ENCODE measurements at regions not wholly inside any gene's neighbourhood (a gene's known extent, or its start where the extent isn't known, plus 50 kb on each side); places are given as distances from the start of the nearest gene placed in this dataset.

GRCh38 chr10:118952493-118953295 lies 76.8 kb upstream of the NANOS1 start:
- Histone ChIP-seq H3K4me3 (ENCODE audit: extremely low read depth, insufficient read depth, low read length, poor library complexity, severe bottlenecking) (no peak overlapping the region), H3K27ac (ENCODE audit: low read depth, low read length, severe bottlenecking) (no peak overlapping the region), H3K4me1 (ENCODE audit: control insufficient read depth, insufficient read depth, low read length, poor library complexity, severe bottlenecking) (peaks cover 22% of the 10 kb centered on the region), H3K36me3 (ENCODE audit: control insufficient read depth, insufficient read depth, low read length) (no peaks in the 10 kb centered on the region), H3K9me3 (ENCODE audit: control insufficient read depth, low read length) (no peaks in the 10 kb centered on the region)
- WGBS, 2 experiments (ENCODE audit: insufficient coverage in 2 of 2): 92 to 96% methylated on average over 5 of the region's 5 CpGs

GRCh38 chr10:118953598-118954393 lies 75.7 kb upstream of the NANOS1 start:
- no peak overlapping the region for H3K4me3 ChIP-seq (ENCODE audit: extremely low read depth, insufficient read depth, low read length, poor library complexity, severe bottlenecking)
- no peak overlapping the region for H3K27ac ChIP-seq (ENCODE audit: low read depth, low read length, severe bottlenecking)
- no peaks in the 10 kb centered on the region for H3K36me3 ChIP-seq (ENCODE audit: control insufficient read depth, insufficient read depth, low read length)
- WGBS, 2 experiments (ENCODE audit: insufficient coverage in 2 of 2): 90 to 100% methylated on average over 1 to 2 of the region's 3 CpGs
- peaks cover 22% of the 10 kb centered on the region for H3K4me1 ChIP-seq (ENCODE audit: control insufficient read depth, insufficient read depth, low read length, poor library complexity, severe bottlenecking)
- H3K9me3 ChIP-seq (ENCODE audit: control insufficient read depth, low read length): no peaks in the 10 kb centered on the region

- no peaks in the 10 kb centered on the region for H3K9me3 ChIP-seq (ENCODE audit: control insufficient read depth, low read length)
- peaks cover 15% of the 10 kb centered on the region for H3K4me1 ChIP-seq (ENCODE audit: control insufficient read depth, insufficient read depth, low read length, poor library complexity, severe bottlenecking)
- WGBS, 2 experiments (ENCODE audit: insufficient coverage in 2 of 2): 88 to 89% methylated on average over 3 of the region's 3 CpGs
- no peak overlapping the region for H3K4me3 ChIP-seq (ENCODE audit: extremely low read depth, insufficient read depth, low read length, poor library complexity, severe bottlenecking)
- H3K36me3 ChIP-seq (ENCODE audit: control insufficient read depth, insufficient read depth, low read length): no peaks in the 10 kb centered on the region
- H3K27ac ChIP-seq (ENCODE audit: low read depth, low read length, severe bottlenecking): no peak overlapping the region
Measured at GRCh38 chr10:118955531-118955930, 74.0 kb upstream of the NANOS1 start.

- no peak overlapping the region for H3K4me3 ChIP-seq (ENCODE audit: extremely low read depth, insufficient read depth, low read length, poor library complexity, severe bottlenecking)
- H3K4me1 ChIP-seq (ENCODE audit: control insufficient read depth, insufficient read depth, low read length, poor library complexity, severe bottlenecking): peaks cover 9% of the 10 kb centered on the region
- H3K27ac ChIP-seq (ENCODE audit: low read depth, low read length, severe bottlenecking): no peak overlapping the region
- H3K9me3 ChIP-seq (ENCODE audit: control insufficient read depth, low read length): no peaks in the 10 kb centered on the region
- no peaks in the 10 kb centered on the region for H3K36me3 ChIP-seq (ENCODE audit: control insufficient read depth, insufficient read depth, low read length)
- 95 to 96% methylated on average over 4 of the region's 4 CpGs for WGBS, 2 experiments (ENCODE audit: insufficient coverage in 2 of 2)
Measured at GRCh38 chr10:118955951-118956801, 73.3 kb upstream of the NANOS1 start.

- H3K4me1 ChIP-seq (ENCODE audit: control insufficient read depth, insufficient read depth, low read length, poor library complexity, severe bottlenecking): peaks cover 9% of the 10 kb centered on the region
- no peaks in the 10 kb centered on the region for H3K36me3 ChIP-seq (ENCODE audit: control insufficient read depth, insufficient read depth, low read length)
- H3K27ac ChIP-seq (ENCODE audit: low read depth, low read length, severe bottlenecking): no peak overlapping the region
- no peaks in the 10 kb centered on the region for H3K9me3 ChIP-seq (ENCODE audit: control insufficient read depth, low read length)
- WGBS, 2 experiments (ENCODE audit: insufficient coverage in 2 of 2): 88 to 100% methylated on average over 2 to 3 of the region's 5 CpGs
- no peak overlapping the region for H3K4me3 ChIP-seq (ENCODE audit: extremely low read depth, insufficient read depth, low read length, poor library complexity, severe bottlenecking)
Measured at GRCh38 chr10:118956802-118957442, 72.6 kb upstream of the NANOS1 start.

- H3K27ac ChIP-seq (ENCODE audit: low read depth, low read length, severe bottlenecking): no peak overlapping the region
- no peaks in the 10 kb centered on the region for H3K9me3 ChIP-seq (ENCODE audit: control insufficient read depth, low read length)
- no peaks in the 10 kb centered on the region for H3K36me3 ChIP-seq (ENCODE audit: control insufficient read depth, insufficient read depth, low read length)
- H3K4me1 ChIP-seq (ENCODE audit: control insufficient read depth, insufficient read depth, low read length, poor library complexity, severe bottlenecking): peaks cover 9% of the 10 kb centered on the region
- 91 to 97% methylated on average over 4 of the region's 5 CpGs for WGBS, 2 experiments (ENCODE audit: insufficient coverage in 2 of 2)
- H3K4me3 ChIP-seq (ENCODE audit: extremely low read depth, insufficient read depth, low read length, poor library complexity, severe bottlenecking): no peak overlapping the region
Measured at GRCh38 chr10:118957443-118957825, 72.1 kb upstream of the NANOS1 start.

- Histone ChIP-seq H3K4me3 (ENCODE audit: extremely low read depth, insufficient read depth, low read length, poor library complexity, severe bottlenecking) (no peak overlapping the region), H3K4me1 (ENCODE audit: control insufficient read depth, insufficient read depth, low read length, poor library complexity, severe bottlenecking) (peaks cover 9% of the 10 kb centered on the region), H3K27ac (ENCODE audit: low read depth, low read length, severe bottlenecking) (no peak overlapping the region), H3K36me3 (ENCODE audit: control insufficient read depth, insufficient read depth, low read length) (no peaks in the 10 kb centered on the region), H3K9me3 (ENCODE audit: control insufficient read depth, low read length) (no peaks in the 10 kb centered on the region)
- 97 to 98% methylated on average over 9 to 12 of the region's 12 CpGs for WGBS, 2 experiments (ENCODE audit: insufficient coverage in 2 of 2)
Measured at GRCh38 chr10:118957966-118958365, 71.5 kb upstream of the NANOS1 start.

GRCh38 chr10:118958559-118958958 lies 71.0 kb upstream of the NANOS1 start:
- Histone ChIP-seq H3K27ac (ENCODE audit: low read depth, low read length, severe bottlenecking) (no peak overlapping the region), H3K36me3 (ENCODE audit: control insufficient read depth, insufficient read depth, low read length) (no peaks in the 10 kb centered on the region), H3K4me3 (ENCODE audit: extremely low read depth, insufficient read depth, low read length, poor library complexity, severe bottlenecking) (no peak overlapping the region), H3K4me1 (ENCODE audit: control insufficient read depth, insufficient read depth, low read length, poor library complexity, severe bottlenecking) (peaks cover 9% of the 10 kb centered on the region), H3K9me3 (ENCODE audit: control insufficient read depth, low read length) (no peaks in the 10 kb centered on the region)
- WGBS, 2 experiments (ENCODE audit: insufficient coverage in 2 of 2): 84 to 94% methylated on average over 3 of the region's 5 CpGs

GRCh38 chr10:118958984-118959925 lies 70.3 kb upstream of the NANOS1 start:
- Histone ChIP-seq H3K27ac (ENCODE audit: low read depth, low read length, severe bottlenecking) (peak overlapping the region; percentile 23), H3K36me3 (ENCODE audit: control insufficient read depth, insufficient read depth, low read length) (no peaks in the 10 kb centered on the region), H3K4me3 (ENCODE audit: extremely low read depth, insufficient read depth, low read length, poor library complexity, severe bottlenecking) (no peak overlapping the region), H3K4me1 (ENCODE audit: control insufficient read depth, insufficient read depth, low read length, poor library complexity, severe bottlenecking) (peaks cover 9% of the 10 kb centered on the region), H3K9me3 (ENCODE audit: control insufficient read depth, low read length) (no peaks in the 10 kb centered on the region)
- 70 to 75% methylated on average over 2 to 4 of the region's 10 CpGs for WGBS, 2 experiments (ENCODE audit: insufficient coverage in 2 of 2)

Measured in mesodermal cell (in vitro differentiated cells).